ENCODE measurements at regions not wholly inside any gene's neighbourhood (a gene's known extent, or its start where the extent isn't known, plus 50 kb on each side); places are given as distances from the start of the nearest gene placed in this dataset.
"Not testable (repeated sequence)": the region's sequence is repeated elsewhere in the genome, so short reads cannot be mapped to it uniquely, and the experiment has no call there.

DNA sequence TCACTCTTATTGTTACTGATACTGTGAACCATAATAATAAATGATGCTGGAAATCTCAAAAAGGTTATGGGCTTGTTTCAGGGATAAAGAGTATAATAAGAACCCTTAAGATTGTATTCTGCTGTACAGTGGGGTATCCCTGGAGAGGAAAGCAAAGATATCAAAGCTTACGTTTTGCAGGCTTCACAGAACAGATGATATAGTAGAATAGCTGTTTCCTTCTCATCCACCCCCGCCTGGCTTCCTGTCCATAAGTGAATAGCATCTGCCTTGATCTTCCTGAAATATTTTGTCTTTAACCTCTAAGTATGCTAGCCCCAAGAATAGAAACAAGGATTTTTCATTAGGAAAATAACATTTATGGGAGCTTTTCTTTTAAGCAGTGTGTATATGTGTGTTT, 345.3 kb downstream of the SRGAP2C start:
- TF ChIP-seq, protein P1, sequence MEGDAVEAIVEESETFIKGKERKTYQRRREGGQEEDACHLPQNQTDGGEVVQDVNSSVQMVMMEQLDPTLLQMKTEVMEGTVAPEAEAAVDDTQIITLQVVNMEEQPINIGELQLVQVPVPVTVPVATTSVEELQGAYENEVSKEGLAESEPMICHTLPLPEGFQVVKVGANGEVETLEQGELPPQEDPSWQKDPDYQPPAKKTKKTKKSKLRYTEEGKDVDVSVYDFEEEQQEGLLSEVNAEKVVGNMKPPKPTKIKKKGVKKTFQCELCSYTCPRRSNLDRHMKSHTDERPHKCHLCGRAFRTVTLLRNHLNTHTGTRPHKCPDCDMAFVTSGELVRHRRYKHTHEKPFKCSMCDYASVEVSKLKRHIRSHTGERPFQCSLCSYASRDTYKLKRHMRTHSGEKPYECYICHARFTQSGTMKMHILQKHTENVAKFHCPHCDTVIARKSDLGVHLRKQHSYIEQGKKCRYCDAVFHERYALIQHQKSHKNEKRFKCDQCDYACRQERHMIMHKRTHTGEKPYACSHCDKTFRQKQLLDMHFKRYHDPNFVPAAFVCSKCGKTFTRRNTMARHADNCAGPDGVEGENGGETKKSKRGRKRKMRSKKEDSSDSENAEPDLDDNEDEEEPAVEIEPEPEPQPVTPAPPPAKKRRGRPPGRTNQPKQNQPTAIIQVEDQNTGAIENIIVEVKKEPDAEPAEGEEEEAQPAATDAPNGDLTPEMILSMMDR (conservative IDR thresholded peaks at IDR 0.05; ENCODE audit: low read length): not testable (repeated sequence)
- TF ChIP-seq EZH2phosphoT487 (IDR thresholded peaks at IDR 0.05; ENCODE audit: borderline replicate concordance): not testable (repeated sequence)

Data from Loucy (cell line).